ENCODE measurements at regions not wholly inside any gene's neighbourhood (a gene's known extent, or its start where the extent isn't known, plus 50 kb on each side); places are given as distances from the start of the nearest gene placed in this dataset.
"Not testable (repeated sequence)": the region's sequence is repeated elsewhere in the genome, so short reads cannot be mapped to it uniquely, and the experiment has no call there.

GRCh38 chr10:106284802-106285587 lies 879.5 kb downstream of the SORCS1 start:
- no peak overlapping the region for H3K27ac ChIP-seq
- TF ChIP-seq CTCF (IDR thresholded peaks at IDR 0.05) (no peak), ZFX (IDR thresholded peaks at IDR 0.05; ENCODE audit: borderline replicate concordance) (no peak)

GRCh38 chr10:106280896-106281460 lies 883.5 kb downstream of the SORCS1 start:
- no peak for TF ChIP-seq ZFX (IDR thresholded peaks at IDR 0.05; ENCODE audit: borderline replicate concordance)
- no peak for TF ChIP-seq CTCF (IDR thresholded peaks at IDR 0.05)

GRCh38 chr10:106278383-106278782 lies 886.1 kb downstream of the SORCS1 start:
- TF ChIP-seq ZFX (IDR thresholded peaks at IDR 0.05; ENCODE audit: borderline replicate concordance) (no peak), CTCF (IDR thresholded peaks at IDR 0.05) (no peak)
- H3K27ac ChIP-seq = no peak overlapping the region

More at GRCh38 chr10:106280896-106281460, 883.5 kb downstream of the SORCS1 start:
- no peak overlapping the region for H3K27ac ChIP-seq

- no peak overlapping the region for H3K27ac ChIP-seq
- TF ChIP-seq CTCF (IDR thresholded peaks at IDR 0.05) (peak; percentile 59), ZFX (IDR thresholded peaks at IDR 0.05; ENCODE audit: borderline replicate concordance) (no peak)
Observed at GRCh38 chr10:106271237-106271636, 893.3 kb downstream of the SORCS1 start.

GRCh38 chr10:106268000-106268399 lies 896.5 kb downstream of the SORCS1 start:
- TF ChIP-seq CTCF (IDR thresholded peaks at IDR 0.05) (no peak), ZFX (IDR thresholded peaks at IDR 0.05; ENCODE audit: borderline replicate concordance) (no peak)
- H3K27ac ChIP-seq = no peak overlapping the region

GRCh38 chr10:106267591-106267990 lies 896.9 kb downstream of the SORCS1 start:
- TF ChIP-seq CTCF (IDR thresholded peaks at IDR 0.05) = no peak
- no peak for TF ChIP-seq ZFX (IDR thresholded peaks at IDR 0.05; ENCODE audit: borderline replicate concordance)
- no peak overlapping the region for H3K27ac ChIP-seq

GRCh38 chr10:106257432-106257831 lies 907.1 kb downstream of the SORCS1 start:
- not testable (repeated sequence) for H3K27ac ChIP-seq

Measured in 22Rv1 (cell line).